ENCODE measurements at regions not wholly inside any gene's neighbourhood (a gene's known extent, or its start where the extent isn't known, plus 50 kb on each side); places are given as distances from the start of the nearest gene placed in this dataset.
A peak's percentile ranks its signal among the peaks of the same experiment; 100 is the strongest.

- no peak for ATAC-seq
- intact Hi-C loops (cut with DNase I, micrococcal nuclease) = no loop called here
- no peak for TF ChIP-seq CTCF (IDR thresholded peaks at IDR 0.05)
- no peaks in the 10 kb centered on the region for H3K36me3 ChIP-seq (ENCODE audit: low read depth)
- H3K4me3 ChIP-seq = no peak overlapping the region
- H3K4me1 ChIP-seq (ENCODE audit: low read depth) = no peaks in the 10 kb centered on the region
- H3K9me3 ChIP-seq = peaks cover 9% of the 10 kb centered on the region
- DNase-seq = no peak
Measured at GRCh38 chr9:109549386-109549785, 51.3 kb upstream of the PTPN3 start.

GRCh38 chr9:109551651-109552050, 53.5 kb upstream of the PTPN3 start:
- intact Hi-C loops (cut with DNase I, micrococcal nuclease) = no loop called here
- ATAC-seq (no peak), DNase-seq (no peak)
- Histone ChIP-seq H3K36me3 (ENCODE audit: low read depth) (no peaks in the 10 kb centered on the region), H3K4me1 (ENCODE audit: low read depth) (no peaks in the 10 kb centered on the region), H3K9me3 (peaks cover 6% of the 10 kb centered on the region), H3K4me3 (no peak overlapping the region)
- TF ChIP-seq CTCF (IDR thresholded peaks at IDR 0.05) = no peak

GRCh38 chr9:109555215-109555614, 57.1 kb upstream of the PTPN3 start:
- Histone ChIP-seq H3K4me1 (ENCODE audit: low read depth) (no peaks in the 10 kb centered on the region), H3K9me3 (no peaks in the 10 kb centered on the region), H3K36me3 (ENCODE audit: low read depth) (no peaks in the 10 kb centered on the region), H3K4me3 (no peak overlapping the region)
- intact Hi-C loops (cut with DNase I, micrococcal nuclease) = no loop called here
- no peak for DNase-seq
- ATAC-seq = no peak
- no peak for TF ChIP-seq CTCF (IDR thresholded peaks at IDR 0.05)

- TF ChIP-seq CTCF (IDR thresholded peaks at IDR 0.05) = no peak
- intact Hi-C loops (cut with DNase I, micrococcal nuclease) = no loop called here
- Histone ChIP-seq H3K4me3 (no peak overlapping the region), H3K9me3 (no peaks in the 10 kb centered on the region), H3K4me1 (ENCODE audit: low read depth) (no peaks in the 10 kb centered on the region), H3K36me3 (ENCODE audit: low read depth) (no peaks in the 10 kb centered on the region)
- DNase-seq (peak in 1 of 3 donors; percentile 7), ATAC-seq (no peak)
Measured at GRCh38 chr9:109556061-109556460, 58.0 kb upstream of the PTPN3 start.

GRCh38 chr9:109556786-109557185, 58.7 kb upstream of the PTPN3 start:
- no peaks in the 10 kb centered on the region for H3K9me3 ChIP-seq
- no peaks in the 10 kb centered on the region for H3K4me1 ChIP-seq (ENCODE audit: low read depth)
- intact Hi-C loops (cut with DNase I, micrococcal nuclease) = no loop called here
- H3K36me3 ChIP-seq (ENCODE audit: low read depth) = no peaks in the 10 kb centered on the region
- no peak overlapping the region for H3K4me3 ChIP-seq
- ATAC-seq (no peak), DNase-seq (no peak)
- TF ChIP-seq CTCF (IDR thresholded peaks at IDR 0.05) = no peak

- intact Hi-C loops (cut with DNase I, micrococcal nuclease) = no loop called here
- no peaks in the 10 kb centered on the region for H3K4me1 ChIP-seq (ENCODE audit: low read depth)
- H3K4me3 ChIP-seq = no peak overlapping the region
- no peaks in the 10 kb centered on the region for H3K36me3 ChIP-seq (ENCODE audit: low read depth)
- DNase-seq = no peak
- no peak for ATAC-seq
- no peaks in the 10 kb centered on the region for H3K9me3 ChIP-seq
- TF ChIP-seq CTCF (IDR thresholded peaks at IDR 0.05) = no peak
Measured at GRCh38 chr9:109557481-109557880, 59.4 kb upstream of the PTPN3 start.
